GM23338 (cell line): ENCODE measurements at regions not wholly inside any gene's neighbourhood (a gene's known extent, or its start where the extent isn't known, plus 50 kb on each side); places are given as distances from the start of the nearest gene placed in this dataset.

Experiments used
- ATAC-seq: fragments of 200-7000 bp; cut with Tn5 transposase; 3 replicates; pipeline ENCODE4 v1.9.1; 2020
- DNase-seq: peaks from one replicate; pipeline ENCODE4 v3.0.0-alpha.2; 2015; ENCODE audit warnings: low spot score
- H2AFZ ChIP-seq: fragments of 200-600 bp; sonication (generic); 2 replicates; pipeline ENCODE4 v1.8.0; 2016; ENCODE audit warnings: antibody characterized with exemption, mild to moderate bottlenecking, moderate library complexity
- H3F3A ChIP-seq: fragments of 200-600 bp; sonication (generic); replicated peaks from 2 replicates; pipeline ENCODE4 v1.8.0; 2017; ENCODE audit warnings: antibody characterized with exemption, mixed run types, low read depth
- H3K27ac ChIP-seq: fragments of 200-600 bp; sonication (generic); 2 replicates; pipeline ENCODE4 v1.6.1; 2016; ENCODE audit warnings: low read depth
- H3K27me3 ChIP-seq: fragments of 200-600 bp; sonication (generic); 2 replicates; pipeline ENCODE4 v1.8.0; 2016; ENCODE audit warnings: mild to moderate bottlenecking, mixed run types, moderate library complexity; ENCODE audit not compliant: insufficient read depth
- H3K36me3 ChIP-seq: fragments of 200-600 bp; sonication (generic); 2 replicates; pipeline ENCODE4 v1.8.0; 2016; ENCODE audit warnings: mild to moderate bottlenecking; ENCODE audit not compliant: insufficient read depth
- H3K4me1 ChIP-seq: fragments of 200-600 bp; sonication (generic); 2 replicates; pipeline ENCODE4 v1.8.0; 2016; ENCODE audit warnings: mild to moderate bottlenecking, moderate library complexity; ENCODE audit not compliant: insufficient read depth
- H3K4me2 ChIP-seq: fragments of 200-600 bp; sonication (generic); 2 replicates; pipeline ENCODE4 v1.7.1; 2017; ENCODE audit warnings: mixed run types
- H3K4me3 ChIP-seq: fragments of 200-600 bp; sonication (generic); 2 replicates; pipeline ENCODE4 v1.6.1; 2016; ENCODE audit warnings: mixed run types
- H3K79me2 ChIP-seq: fragments of 200-600 bp; sonication (generic); replicated peaks from 2 replicates; pipeline ENCODE4 v1.8.0; 2017; ENCODE audit warnings: mild to moderate bottlenecking; ENCODE audit not compliant: insufficient read depth
- H3K9me2 ChIP-seq: fragments of 200-600 bp; sonication (generic); 2 replicates; pipeline ENCODE4 v1.8.0; 2017; ENCODE audit not compliant: insufficient read depth
- H4K20me1 ChIP-seq: fragments of 200-600 bp; sonication (generic); replicated peaks from 2 replicates; pipeline ENCODE4 v1.8.0; 2017; ENCODE audit warnings: mild to moderate bottlenecking; ENCODE audit not compliant: insufficient read depth
- H3K27ac Mint-ChIP-seq: 2 replicates; pipeline ENCODE4 v1.8.0; 2020; ENCODE audit warnings: inconsistent platforms, mild to moderate bottlenecking, moderate library complexity, mixed read lengths
- H3K27me3 Mint-ChIP-seq: 3 replicates; pipeline ENCODE4 v1.8.0; 2022; ENCODE audit warnings: low read depth, mild to moderate bottlenecking, moderate library complexity, mixed read lengths, inconsistent platforms; ENCODE audit not compliant: insufficient read depth, poor library complexity
- H3K36me3 Mint-ChIP-seq: 3 replicates; pipeline ENCODE4 v1.8.0; 2021; ENCODE audit warnings: low read depth, mild to moderate bottlenecking, inconsistent platforms, moderate library complexity, mixed read lengths
- H3K4me1 Mint-ChIP-seq: 3 replicates; pipeline ENCODE4 v1.8.0; 2020; ENCODE audit warnings: mild to moderate bottlenecking, inconsistent platforms, mixed read lengths
- H3K4me3 Mint-ChIP-seq: 3 replicates; pipeline ENCODE4 v1.8.0; 2021; ENCODE audit warnings: moderate library complexity, mild to moderate bottlenecking, inconsistent platforms, mixed read lengths
- H3K9me3 Mint-ChIP-seq: 3 replicates; pipeline ENCODE4 v1.8.0; 2020; ENCODE audit warnings: moderate library complexity, mild to moderate bottlenecking, inconsistent platforms, mixed read lengths
- CREB1 ChIP-seq: fragments of 250-450 bp; sonication (Bioruptor Pico); IDR thresholded peaks from 2 replicates; pipeline ENCODE4 v1.5.0; 2020; ENCODE audit warnings: low read depth, mild to moderate bottlenecking, moderate library complexity
- EZH2 ChIP-seq: fragments of 200-600 bp; sonication (generic); IDR thresholded peaks from one replicate; pipeline ENCODE4 v1.8.0; 2017; ENCODE audit warnings: antibody characterized with exemption, mild to moderate bottlenecking, low read depth; ENCODE audit not compliant: unreplicated experiment
- EZH2phosphoT487 ChIP-seq: fragments of 200-600 bp; sonication (generic); IDR thresholded peaks from one replicate; pipeline ENCODE4 v1.8.1; 2018; ENCODE audit warnings: antibody characterized with exemption; ENCODE audit not compliant: unreplicated experiment
- JUNB ChIP-seq: IDR thresholded peaks from one replicate; pipeline ENCODE4 v1.6.1; 2016; ENCODE audit warnings: antibody characterized with exemption; ENCODE audit not compliant: unreplicated experiment
- NANOG ChIP-seq: IDR thresholded peaks from 2 replicates; pipeline ENCODE4 v1.6.1; 2016; ENCODE audit warnings: antibody characterized with exemption, borderline replicate concordance
- POLR2AphosphoS5 ChIP-seq: IDR thresholded peaks from 2 replicates; pipeline ENCODE4 v1.6.1; 2016; ENCODE audit warnings: antibody characterized with exemption, low read depth
- STAT1 ChIP-seq: IDR thresholded peaks from one replicate; pipeline ENCODE4 v1.6.1; 2016; ENCODE audit warnings: antibody characterized with exemption; ENCODE audit not compliant: unreplicated experiment
- ZNF114 ChIP-seq: fragments of 250-450 bp; sonication (Bioruptor Pico); IDR thresholded peaks from 2 replicates; pipeline ENCODE4 v1.5.0; 2020; ENCODE audit warnings: mild to moderate bottlenecking, moderate library complexity
- TF ChIP-seq, protein P1 (sequence below), 2 experiments: fragments of 200-600 bp in 1 of 2; sonication (generic) in 1 of 2; conservative IDR thresholded peaks; 2 replicates each; pipeline versions ENCODE4 v1.5.1 to v1.6.1; 2016 to 2017; ENCODE audit warnings: antibody characterized with exemption in 2 of 2, low read depth in 2 of 2, mild to moderate bottlenecking in 2 of 2, moderate library complexity in 1 of 2
- TF ChIP-seq, protein P2 (sequence below): IDR thresholded peaks from 2 replicates; pipeline ENCODE4 v1.6.1; 2016; ENCODE audit warnings: antibody characterized with exemption
- TF ChIP-seq, protein P3 (sequence below): fragments of 250-450 bp; sonication (Bioruptor Pico); IDR thresholded peaks from 2 replicates; pipeline ENCODE4 v1.5.0; 2020; ENCODE audit warnings: mild to moderate bottlenecking, moderate library complexity

DNA sequence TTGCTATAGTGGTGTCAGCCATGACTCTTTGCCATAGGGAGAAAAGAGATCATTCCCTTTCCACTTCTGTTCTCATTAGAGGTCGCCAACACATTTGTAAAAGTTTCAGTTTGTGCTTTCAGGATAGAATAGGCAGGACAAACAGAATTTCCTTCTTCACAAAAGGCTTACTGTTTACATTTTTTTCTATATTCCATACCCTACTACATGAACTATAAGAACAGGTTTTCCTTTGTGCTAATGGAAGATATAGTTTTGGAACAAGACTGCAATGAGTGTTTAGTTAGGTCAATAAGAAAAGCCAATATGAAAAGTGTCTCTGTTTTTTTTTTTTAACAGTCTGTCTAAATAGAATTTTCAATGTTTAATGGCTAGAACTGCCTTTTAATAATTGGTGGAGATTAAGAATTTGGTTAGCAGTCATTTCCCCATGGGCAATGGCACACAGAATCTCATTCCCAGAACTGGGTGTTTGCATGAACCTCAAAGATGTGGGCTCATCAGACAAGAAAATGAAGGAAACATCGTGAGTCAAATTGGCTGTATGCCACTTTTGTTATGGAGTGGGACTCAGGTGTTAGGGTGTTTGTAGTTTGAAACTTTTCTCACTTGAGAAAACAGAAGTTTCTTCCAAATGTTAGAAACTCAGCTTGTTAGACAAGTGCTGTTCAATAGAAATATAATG, 75.2 kb upstream of the PRLR start:
- peaks cover 2% of the 10 kb centered on the region for H3K27me3 Mint-ChIP-seq
- no peaks in the 10 kb centered on the region for H3F3A ChIP-seq
- TF ChIP-seq ZNF114 (CRISPR knock-in tag) (no peak), STAT1 (no peak), POLR2AphosphoS5 (no peak)

DNA sequence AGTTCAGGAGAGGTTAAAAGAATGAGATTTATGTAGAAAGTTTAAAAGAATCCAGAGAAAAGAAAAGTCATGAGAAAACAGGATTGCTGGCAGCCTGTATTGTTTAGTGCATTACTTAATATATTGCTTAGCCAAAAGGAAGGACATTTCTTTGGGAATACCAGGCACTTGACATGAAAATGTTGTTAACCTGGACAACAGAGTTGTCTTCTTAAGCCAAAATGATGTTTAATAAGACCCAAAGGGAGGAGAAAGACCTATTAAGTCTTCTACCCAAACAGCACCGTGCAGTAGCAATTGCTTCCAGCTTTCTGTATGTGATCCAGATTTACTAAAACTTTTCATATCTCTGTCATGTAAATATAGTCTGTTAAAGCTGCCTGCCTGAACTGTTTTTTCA, 74.0 kb upstream of the PRLR start:
- Mint-ChIP-seq H3K4me1 (peaks cover 6% of the 10 kb centered on the region), H3K4me3 (no peak overlapping the region), H3K9me3 (no peaks in the 10 kb centered on the region), H3K27ac (no peak overlapping the region), H3K27me3 (peaks cover 2% of the 10 kb centered on the region), H3K36me3 (no peaks in the 10 kb centered on the region)
- H4K20me1 ChIP-seq, result no peaks in the 10 kb centered on the region
- ATAC-seq (no peak), DNase-seq (no peak)
- H3K27me3 ChIP-seq, result no peaks in the 10 kb centered on the region
- H3K9me2 ChIP-seq, result peaks cover 6% of the 10 kb centered on the region
- no peaks in the 10 kb centered on the region for H3K36me3 ChIP-seq
- no peak overlapping the region for H3K27ac ChIP-seq
- H3K79me2 ChIP-seq, result no peaks in the 10 kb centered on the region
- no peak overlapping the region for H3K4me3 ChIP-seq
- no peaks in the 10 kb centered on the region for H3K4me1 ChIP-seq
- H2AFZ ChIP-seq, result no peak overlapping the region; the same call in 1 of the 2 replicates
- no peak overlapping the region for H3K4me2 ChIP-seq
- H3F3A ChIP-seq, result no peaks in the 10 kb centered on the region
- TF ChIP-seq, protein P1, sequence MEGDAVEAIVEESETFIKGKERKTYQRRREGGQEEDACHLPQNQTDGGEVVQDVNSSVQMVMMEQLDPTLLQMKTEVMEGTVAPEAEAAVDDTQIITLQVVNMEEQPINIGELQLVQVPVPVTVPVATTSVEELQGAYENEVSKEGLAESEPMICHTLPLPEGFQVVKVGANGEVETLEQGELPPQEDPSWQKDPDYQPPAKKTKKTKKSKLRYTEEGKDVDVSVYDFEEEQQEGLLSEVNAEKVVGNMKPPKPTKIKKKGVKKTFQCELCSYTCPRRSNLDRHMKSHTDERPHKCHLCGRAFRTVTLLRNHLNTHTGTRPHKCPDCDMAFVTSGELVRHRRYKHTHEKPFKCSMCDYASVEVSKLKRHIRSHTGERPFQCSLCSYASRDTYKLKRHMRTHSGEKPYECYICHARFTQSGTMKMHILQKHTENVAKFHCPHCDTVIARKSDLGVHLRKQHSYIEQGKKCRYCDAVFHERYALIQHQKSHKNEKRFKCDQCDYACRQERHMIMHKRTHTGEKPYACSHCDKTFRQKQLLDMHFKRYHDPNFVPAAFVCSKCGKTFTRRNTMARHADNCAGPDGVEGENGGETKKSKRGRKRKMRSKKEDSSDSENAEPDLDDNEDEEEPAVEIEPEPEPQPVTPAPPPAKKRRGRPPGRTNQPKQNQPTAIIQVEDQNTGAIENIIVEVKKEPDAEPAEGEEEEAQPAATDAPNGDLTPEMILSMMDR (conservative IDR thresholded peaks at IDR 0.05; ENCODE audit: low read depth in 2 of 2), result no peak
- TF ChIP-seq POLR2AphosphoS5 (no peak), JUNB (no peak), NANOG (no peak), CREB1 (CRISPR knock-in tag) (no peak), STAT1 (no peak), ZNF114 (CRISPR knock-in tag) (no peak), EZH2 (no peak), EZH2phosphoT487 (no peak)
- TF ChIP-seq, protein P2, sequence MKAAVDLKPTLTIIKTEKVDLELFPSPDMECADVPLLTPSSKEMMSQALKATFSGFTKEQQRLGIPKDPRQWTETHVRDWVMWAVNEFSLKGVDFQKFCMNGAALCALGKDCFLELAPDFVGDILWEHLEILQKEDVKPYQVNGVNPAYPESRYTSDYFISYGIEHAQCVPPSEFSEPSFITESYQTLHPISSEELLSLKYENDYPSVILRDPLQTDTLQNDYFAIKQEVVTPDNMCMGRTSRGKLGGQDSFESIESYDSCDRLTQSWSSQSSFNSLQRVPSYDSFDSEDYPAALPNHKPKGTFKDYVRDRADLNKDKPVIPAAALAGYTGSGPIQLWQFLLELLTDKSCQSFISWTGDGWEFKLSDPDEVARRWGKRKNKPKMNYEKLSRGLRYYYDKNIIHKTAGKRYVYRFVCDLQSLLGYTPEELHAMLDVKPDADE, result no peak
- TF ChIP-seq, protein P3, sequence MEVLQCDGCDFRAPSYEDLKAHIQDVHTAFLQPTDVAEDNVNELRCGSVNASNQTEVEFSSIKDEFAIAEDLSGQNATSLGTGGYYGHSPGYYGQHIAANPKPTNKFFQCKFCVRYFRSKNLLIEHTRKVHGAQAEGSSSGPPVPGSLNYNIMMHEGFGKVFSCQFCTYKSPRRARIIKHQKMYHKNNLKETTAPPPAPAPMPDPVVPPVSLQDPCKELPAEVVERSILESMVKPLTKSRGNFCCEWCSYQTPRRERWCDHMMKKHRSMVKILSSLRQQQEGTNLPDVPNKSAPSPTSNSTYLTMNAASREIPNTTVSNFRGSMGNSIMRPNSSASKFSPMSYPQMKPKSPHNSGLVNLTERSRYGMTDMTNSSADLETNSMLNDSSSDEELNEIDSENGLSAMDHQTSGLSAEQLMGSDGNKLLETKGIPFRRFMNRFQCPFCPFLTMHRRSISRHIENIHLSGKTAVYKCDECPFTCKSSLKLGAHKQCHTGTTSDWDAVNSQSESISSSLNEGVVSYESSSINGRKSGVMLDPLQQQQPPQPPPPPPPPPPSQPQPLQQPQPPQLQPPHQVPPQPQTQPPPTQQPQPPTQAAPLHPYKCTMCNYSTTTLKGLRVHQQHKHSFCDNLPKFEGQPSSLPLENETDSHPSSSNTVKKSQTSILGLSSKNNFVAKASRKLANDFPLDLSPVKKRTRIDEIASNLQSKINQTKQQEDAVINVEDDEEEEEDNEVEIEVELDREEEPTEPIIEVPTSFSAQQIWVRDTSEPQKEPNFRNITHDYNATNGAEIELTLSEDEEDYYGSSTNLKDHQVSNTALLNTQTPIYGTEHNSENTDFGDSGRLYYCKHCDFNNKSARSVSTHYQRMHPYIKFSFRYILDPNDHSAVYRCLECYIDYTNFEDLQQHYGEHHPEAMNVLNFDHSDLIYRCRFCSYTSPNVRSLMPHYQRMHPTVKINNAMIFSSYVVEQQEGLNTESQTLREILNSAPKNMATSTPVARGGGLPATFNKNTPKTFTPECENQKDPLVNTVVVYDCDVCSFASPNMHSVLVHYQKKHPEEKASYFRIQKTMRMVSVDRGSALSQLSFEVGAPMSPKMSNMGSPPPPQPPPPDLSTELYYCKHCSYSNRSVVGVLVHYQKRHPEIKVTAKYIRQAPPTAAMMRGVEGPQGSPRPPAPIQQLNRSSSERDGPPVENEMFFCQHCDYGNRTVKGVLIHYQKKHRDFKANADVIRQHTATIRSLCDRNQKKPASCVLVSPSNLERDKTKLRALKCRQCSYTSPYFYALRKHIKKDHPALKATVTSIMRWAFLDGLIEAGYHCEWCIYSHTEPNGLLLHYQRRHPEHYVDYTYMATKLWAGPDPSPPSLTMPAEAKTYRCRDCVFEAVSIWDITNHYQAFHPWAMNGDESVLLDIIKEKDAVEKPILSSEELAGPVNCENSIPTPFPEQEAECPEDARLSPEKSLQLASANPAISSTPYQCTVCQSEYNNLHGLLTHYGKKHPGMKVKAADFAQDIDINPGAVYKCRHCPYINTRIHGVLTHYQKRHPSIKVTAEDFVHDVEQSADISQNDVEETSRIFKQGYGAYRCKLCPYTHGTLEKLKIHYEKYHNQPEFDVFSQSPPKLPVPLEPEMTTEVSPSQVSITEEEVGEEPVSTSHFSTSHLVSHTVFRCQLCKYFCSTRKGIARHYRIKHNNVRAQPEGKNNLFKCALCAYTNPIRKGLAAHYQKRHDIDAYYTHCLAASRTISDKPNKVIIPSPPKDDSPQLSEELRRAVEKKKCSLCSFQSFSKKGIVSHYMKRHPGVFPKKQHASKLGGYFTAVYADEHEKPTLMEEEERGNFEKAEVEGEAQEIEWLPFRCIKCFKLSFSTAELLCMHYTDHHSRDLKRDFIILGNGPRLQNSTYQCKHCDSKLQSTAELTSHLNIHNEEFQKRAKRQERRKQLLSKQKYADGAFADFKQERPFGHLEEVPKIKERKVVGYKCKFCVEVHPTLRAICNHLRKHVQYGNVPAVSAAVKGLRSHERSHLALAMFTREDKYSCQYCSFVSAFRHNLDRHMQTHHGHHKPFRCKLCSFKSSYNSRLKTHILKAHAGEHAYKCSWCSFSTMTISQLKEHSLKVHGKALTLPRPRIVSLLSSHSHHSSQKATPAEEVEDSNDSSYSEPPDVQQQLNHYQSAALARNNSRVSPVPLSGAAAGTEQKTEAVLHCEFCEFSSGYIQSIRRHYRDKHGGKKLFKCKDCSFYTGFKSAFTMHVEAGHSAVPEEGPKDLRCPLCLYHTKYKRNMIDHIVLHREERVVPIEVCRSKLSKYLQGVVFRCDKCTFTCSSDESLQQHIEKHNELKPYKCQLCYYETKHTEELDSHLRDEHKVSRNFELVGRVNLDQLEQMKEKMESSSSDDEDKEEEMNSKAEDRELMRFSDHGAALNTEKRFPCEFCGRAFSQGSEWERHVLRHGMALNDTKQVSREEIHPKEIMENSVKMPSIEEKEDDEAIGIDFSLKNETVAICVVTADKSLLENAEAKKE (CRISPR knock-in tag), result no peak

More for the DNA sequence above, 75.2 kb upstream of the PRLR start:
- Mint-ChIP-seq H3K27ac (no peak overlapping the region), H3K9me3 (no peaks in the 10 kb centered on the region), H3K4me3 (no peak overlapping the region), H3K36me3 (no peaks in the 10 kb centered on the region), H3K4me1 (peaks cover 6% of the 10 kb centered on the region)
- Histone ChIP-seq H3K4me1 (no peaks in the 10 kb centered on the region), H3K9me2 (no peaks in the 10 kb centered on the region), H3K79me2 (no peaks in the 10 kb centered on the region), H3K4me2 (no peak overlapping the region), H2AFZ (no peak overlapping the region), H3K27ac (no peak overlapping the region), H3K27me3 (no peaks in the 10 kb centered on the region), H4K20me1 (no peaks in the 10 kb centered on the region), H3K36me3 (no peaks in the 10 kb centered on the region), H3K4me3 (no peak overlapping the region)
- no peak for ATAC-seq
- DNase-seq, result no peak
